A549 (cell line): ENCODE measurements at regions not wholly inside any gene's neighbourhood (a gene's known extent, or its start where the extent isn't known, plus 50 kb on each side); places are given as distances from the start of the nearest gene placed in this dataset.

ENCODE experiments used
- ATAC-seq, 2 experiments: fragments of 200-7000 bp in 1 of 2; fragments of >200 bp in 1 of 2; cut with Nextera tagmentation in 1 of 2; cut with Tn5 transposase in 1 of 2; 3 replicates each; pipeline versions ENCODE4 v1.8.0 to v1.9.1; 2018 to 2020; ENCODE audit warnings: mild to moderate bottlenecking in 1 of 2, moderate library complexity in 1 of 2
- CTCF ChIA-PET: fragments of 300-600 bp; sonication (Branson Sonifier 250); formaldehyde crosslinking; extraction: SDS; loops from one replicate; lab custom pipeline; 2021; ENCODE audit warnings: antibody characterized with exemption, inconsistent platforms; lab: Yijun Ruan, JAX
- POLR2A ChIA-PET: fragments of 350-600 bp; formaldehyde crosslinking; extraction: SDS; loops from one replicate; lab custom pipeline; 2021; ENCODE audit warnings: antibody characterized with exemption, inconsistent platforms; lab: Yijun Ruan, JAX
- DNase-seq, 2 experiments: peaks; one replicate each; pipeline versions ENCODE4 v3.0.0 to v3.0.0-alpha.2; 2011 to 2016; ENCODE audit warnings: low read depth in 1 of 2, low spot score in 1 of 2
- FAIRE-seq: peaks from 2 replicates; lab custom pipeline; 2011; peaks lifted over from hg19 to GRCh38; lab: Jason Lieb, UNC
- H3K27ac ChIP-seq, 2 experiments: fragments of >200 bp; sonication (Bioruptor Twin); formaldehyde crosslinking; 3 replicates each; pipeline ENCODE4 v1.5.1; 2016 to 2017
- H3K4me1 ChIP-seq: fragments of >200 bp; sonication (Bioruptor Twin); formaldehyde crosslinking; 3 replicates; pipeline ENCODE4 v1.6.1; 2016
- H3K4me2 ChIP-seq: fragments of >200 bp; sonication (Bioruptor Twin); formaldehyde crosslinking; 3 replicates; pipeline ENCODE4 v1.6.1; 2016
- H3K4me3 ChIP-seq: fragments of >200 bp; sonication (Bioruptor Twin); formaldehyde crosslinking; 3 replicates; pipeline ENCODE4 v1.5.1; 2016
- H3K9me3 ChIP-seq: fragments of >200 bp; sonication (Bioruptor Twin); formaldehyde crosslinking; 3 replicates; pipeline ENCODE4 v1.6.1; 2016
- BHLHE40 ChIP-seq: IDR thresholded peaks from 2 replicates; pipeline ENCODE4 v1.6.1; 2012; ENCODE audit warnings: low read depth, low read length, inconsistent platforms
- CBX2 ChIP-seq: fragments of 200-600 bp; sonication (generic); IDR thresholded peaks from 2 replicates; pipeline ENCODE4 v1.6.1; 2016; ENCODE audit warnings: low read depth, mild to moderate bottlenecking, borderline replicate concordance
- CEBPB ChIP-seq, 2 experiments: fragments of >200 bp in 1 of 2; sonication (Bioruptor Twin) in 1 of 2; formaldehyde crosslinking in 1 of 2; IDR thresholded peaks; 2 replicates each; pipeline ENCODE4 v1.6.1; 2012 to 2016
- CTCF ChIP-seq: fragments of >200 bp; sonication (Bioruptor Twin); formaldehyde crosslinking; IDR thresholded peaks from 3 replicates; pipeline ENCODE4 v1.5.1; 2016
- EHF ChIP-seq: fragments of 250-450 bp; sonication (Bioruptor Pico); IDR thresholded peaks from 2 replicates; pipeline ENCODE4 v1.5.0; 2020; ENCODE audit warnings: mild to moderate bottlenecking
- FOSB ChIP-seq: fragments of 250-450 bp; sonication (Bioruptor Pico); IDR thresholded peaks from 2 replicates; pipeline ENCODE4 v1.5.0; 2020; ENCODE audit warnings: mild to moderate bottlenecking, moderate library complexity
- GATA3 ChIP-seq: IDR thresholded peaks from 2 replicates; pipeline ENCODE4 v1.6.1; 2012; ENCODE audit warnings: borderline replicate concordance
- HES2 ChIP-seq: fragments of >200 bp; sonication (Bioruptor Twin); formaldehyde crosslinking; IDR thresholded peaks from 2 replicates; pipeline ENCODE4 v1.6.1; 2016
- HEYL ChIP-seq: fragments of 250-450 bp; sonication (Bioruptor Pico); IDR thresholded peaks from 2 replicates; pipeline ENCODE4 v1.8.0; 2021; ENCODE audit warnings: mild to moderate bottlenecking, moderate library complexity
- HOXB13 ChIP-seq: fragments of 250-450 bp; sonication (Bioruptor Pico); IDR thresholded peaks from 2 replicates; pipeline ENCODE4 v1.5.0; 2020; ENCODE audit warnings: low read depth, mild to moderate bottlenecking, moderate library complexity
- HOXB5 ChIP-seq: fragments of 250-450 bp; sonication (Bioruptor Pico); IDR thresholded peaks from 2 replicates; pipeline ENCODE4 v1.5.0; 2020; ENCODE audit warnings: mild to moderate bottlenecking, moderate library complexity
- JUN ChIP-seq, 2 experiments: fragments of >200 bp; sonication (Bioruptor Twin); formaldehyde crosslinking; IDR thresholded peaks; 2 replicates in 1 of 2; 3 replicates in 1 of 2; pipeline ENCODE4 v1.6.1; 2016 to 2017
- KDM1A ChIP-seq: fragments of 200-600 bp; sonication (generic); IDR thresholded peaks from 2 replicates; pipeline ENCODE4 v1.6.1; 2016; ENCODE audit warnings: low read depth, mild to moderate bottlenecking
- KDM5A ChIP-seq: fragments of 200-600 bp; sonication (generic); IDR thresholded peaks from 2 replicates; pipeline ENCODE4 v1.6.1; 2016; ENCODE audit warnings: antibody characterized with exemption, mild to moderate bottlenecking
- MAZ ChIP-seq: fragments of 150-350 bp; IDR thresholded peaks from 2 replicates; pipeline ENCODE4 v1.6.1; 2014; ENCODE audit warnings: antibody characterized with exemption, low read depth, low read length, borderline replicate concordance
- NFE2L2 ChIP-seq: fragments of 150-350 bp; conservative IDR thresholded peaks from 2 replicates; pipeline ENCODE4 v1.6.1; 2014; ENCODE audit warnings: low read length
- NR3C1 ChIP-seq: fragments of >200 bp; sonication (Bioruptor Twin); formaldehyde crosslinking; IDR thresholded peaks from 3 replicates; pipeline ENCODE4 v1.6.1; 2017
- PBX3 ChIP-seq: IDR thresholded peaks from 2 replicates; pipeline ENCODE4 v1.6.1; 2012
- PHF8 ChIP-seq: fragments of 200-600 bp; sonication (generic); IDR thresholded peaks from 2 replicates; pipeline ENCODE4 v1.6.1; 2016; ENCODE audit warnings: low read depth, mild to moderate bottlenecking, antibody characterized with exemption, moderate library complexity, borderline replicate concordance
- RAD21 ChIP-seq, 2 experiments: fragments of >200 bp in 1 of 2; sonication (Bioruptor Twin) in 1 of 2; formaldehyde crosslinking in 1 of 2; IDR thresholded peaks in 1 of 2; conservative IDR thresholded peaks in 1 of 2; 2 replicates in 1 of 2; 3 replicates in 1 of 2; pipeline ENCODE4 v1.6.1; 2012 to 2018; ENCODE audit warnings: inconsistent platforms in 1 of 2
- REST ChIP-seq: fragments of 200-600 bp; sonication (generic); IDR thresholded peaks from 2 replicates; pipeline ENCODE4 v1.6.1; 2016; ENCODE audit warnings: antibody characterized with exemption, mild to moderate bottlenecking, moderate library complexity
- SMC3 ChIP-seq: fragments of >200 bp; sonication (Bioruptor Twin); formaldehyde crosslinking; IDR thresholded peaks from 3 replicates; pipeline ENCODE4 v1.6.1; 2018; ENCODE audit warnings: inconsistent platforms
- USF2 ChIP-seq: fragments of 450-650 bp; IDR thresholded peaks from 2 replicates; pipeline ENCODE4 v1.6.1; 2014; ENCODE audit warnings: antibody characterized with exemption
- ZNF302 ChIP-seq: fragments of 250-450 bp; sonication (Bioruptor Pico); IDR thresholded peaks from 2 replicates; pipeline ENCODE4 v1.9.0; 2021; ENCODE audit warnings: inconsistent platforms, mild to moderate bottlenecking, moderate library complexity
- ZSCAN20 ChIP-seq: fragments of 250-450 bp; sonication (Bioruptor Pico); IDR thresholded peaks from 2 replicates; pipeline ENCODE4 v1.8.0; 2022; ENCODE audit warnings: mild to moderate bottlenecking, moderate library complexity
- WGBS: methylation state at CpG from one replicate; pipeline ENCODE4 v1.1.6; 2017; ENCODE audit errors: missing lambda C conversion rate; 5-methylcytosine and 5-hydroxymethylcytosine counted together

GRCh38 chr18:38420611-38421010 lies 855.0 kb upstream of the CELF4 start:
- Histone ChIP-seq H3K9me3 (no peaks in the 10 kb centered on the region), H3K27ac (no peak overlapping the region), H3K4me2 (no peak overlapping the region), H3K4me1 (no peaks in the 10 kb centered on the region), H3K4me3 (no peak overlapping the region)
- DNase-seq (no peak), FAIRE-seq (no peak), ATAC-seq (no peak)
- ChIA-PET CTCF (no interaction called here), POLR2A (no interaction called here)
- 2% methylated on average over 3 of the region's 3 CpGs for WGBS
- TF ChIP-seq CTCF: no peak
- no peak for TF ChIP-seq NFE2L2
- TF ChIP-seq HOXB13 (CRISPR knock-in tag): no peak
- TF ChIP-seq USF2: no peak
- TF ChIP-seq CBX2: no peak

GRCh38 chr18:38415811-38416210 lies 850.2 kb upstream of the CELF4 start:
- Histone ChIP-seq H3K4me1 (no peaks in the 10 kb centered on the region), H3K4me3 (no peak overlapping the region), H3K4me2 (no peak overlapping the region), H3K9me3 (no peaks in the 10 kb centered on the region), H3K27ac (no peak overlapping the region)
- ChIA-PET CTCF (no interaction called here), POLR2A (no interaction called here)
- DNase-seq: no peak
- WGBS: no CpG with 5 or more reads among the region's 4 CpGs
- ATAC-seq: no peak
- FAIRE-seq: no peak
- TF ChIP-seq ZNF302 (CRISPR knock-in tag) (no peak), REST (no peak), SMC3 (no peak), MAZ (no peak), HEYL (CRISPR knock-in tag) (no peak), BHLHE40 (no peak), PBX3 (no peak), HES2 (no peak), GATA3 (no peak), JUN (IDR thresholded peaks at IDR 0.05) (no peak), FOSB (no peak), ZSCAN20 (CRISPR knock-in tag) (no peak), NR3C1 (no peak), EHF (no peak), CEBPB (IDR thresholded peaks at IDR 0.05) (no peak), KDM5A (no peak), PHF8 (no peak), HOXB5 (CRISPR knock-in tag) (no peak), KDM1A (no peak), RAD21 (conservative IDR thresholded peaks at IDR 0.05 in 1 of 2, IDR thresholded peaks at IDR 0.05 in 1 of 2) (no peak)
- TF ChIP-seq, all 56 proteins: peak for 0
